ENCODE measurements at regions not wholly inside any gene's neighbourhood (a gene's known extent, or its start where the extent isn't known, plus 50 kb on each side); places are given as distances from the start of the nearest gene placed in this dataset.
"Not testable (repeated sequence)": the region's sequence is repeated elsewhere in the genome, so short reads cannot be mapped to it uniquely, and the experiment has no call there.

DNA sequence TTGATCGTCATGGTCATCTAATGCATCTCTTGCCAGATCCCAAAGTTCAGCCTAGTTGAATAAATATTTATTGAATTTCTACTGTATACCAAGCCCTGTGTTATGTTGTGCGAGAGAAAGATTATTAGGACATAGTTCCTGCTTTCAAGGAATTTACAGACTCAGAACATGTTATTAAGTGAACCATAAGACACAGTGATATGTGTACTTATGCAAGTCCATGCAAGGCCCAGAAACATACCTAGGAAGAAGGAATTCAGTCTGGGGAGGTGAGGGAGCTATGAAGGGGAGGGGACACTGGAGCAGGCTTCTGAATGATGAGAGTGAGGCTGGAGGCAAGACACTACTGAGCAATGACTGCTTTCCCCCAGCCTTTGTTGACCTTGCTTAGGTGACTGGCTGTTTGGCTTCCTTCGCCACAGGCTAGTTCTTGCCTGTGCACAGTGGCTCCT lies 81.4 kb downstream of the ACAA2 start:
- no peak for DNase-seq (ENCODE audit: low read depth)

DNA sequence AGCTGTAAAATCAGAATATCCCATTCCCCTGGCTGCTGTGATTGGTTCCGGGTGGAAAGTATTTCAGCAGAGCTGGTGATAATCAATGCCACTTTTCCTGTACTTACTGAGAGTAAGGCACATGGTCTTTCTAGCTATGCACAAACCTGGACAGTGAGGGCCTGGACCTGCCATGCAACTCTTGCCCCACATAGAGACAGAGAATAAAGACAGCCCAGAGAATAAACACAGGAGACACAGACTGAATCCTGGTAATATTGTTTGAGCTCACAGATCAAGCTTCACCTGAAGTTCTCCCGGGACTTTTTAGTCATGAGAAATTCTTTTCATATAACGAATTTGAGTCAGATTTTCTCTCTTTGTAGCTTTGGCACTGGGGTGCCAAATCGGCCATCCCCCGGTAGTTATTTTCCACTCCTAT lies 81.9 kb downstream of the ACAA2 start:
- DNase-seq (ENCODE audit: low read depth) = no peak

DNA sequence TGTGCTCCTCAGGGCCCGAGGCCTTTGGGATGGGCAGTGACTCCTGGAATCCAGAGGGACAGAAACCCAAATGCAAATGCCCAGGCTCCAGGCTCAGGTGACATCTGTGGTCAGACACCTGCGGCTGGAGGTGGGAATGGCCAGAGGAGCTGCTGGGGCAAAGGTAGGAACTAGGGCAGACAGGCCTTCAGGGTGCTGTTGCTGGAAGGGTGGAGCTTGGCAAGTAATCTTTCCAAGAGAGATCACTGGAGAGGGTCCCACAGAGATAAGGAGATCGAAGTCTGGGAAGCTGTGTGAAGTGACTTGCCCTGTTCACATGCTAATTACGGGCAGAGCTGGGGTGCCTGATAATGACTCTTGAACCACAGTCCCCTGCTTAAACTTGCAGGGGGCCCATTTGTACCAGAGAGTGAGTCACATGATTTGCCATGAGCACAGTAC lies 82.4 kb downstream of the ACAA2 start:
- DNase-seq (ENCODE audit: low read depth) = no peak

DNA sequence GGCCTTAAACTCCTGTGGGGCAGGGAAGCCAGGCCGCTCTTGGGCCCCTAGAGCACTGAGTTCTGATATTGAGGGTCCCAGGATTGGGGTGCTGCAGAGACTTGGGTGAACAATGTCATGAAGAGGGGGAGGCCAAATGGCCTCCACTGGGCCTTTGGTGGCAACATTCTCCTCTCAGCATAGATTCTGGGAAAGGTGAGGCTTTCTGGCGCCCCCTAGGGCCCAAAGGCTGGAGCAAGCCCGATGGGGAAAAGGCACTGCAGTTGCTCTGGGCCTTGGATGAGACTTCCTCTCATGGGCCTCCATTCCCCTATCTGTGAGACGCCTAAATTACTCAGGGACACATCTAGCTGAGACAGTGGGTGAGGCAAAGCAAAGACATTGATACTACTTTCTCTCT lies 84.8 kb downstream of the ACAA2 start:
- DNase-seq (ENCODE audit: low read depth) = peak; percentile 41

DNA sequence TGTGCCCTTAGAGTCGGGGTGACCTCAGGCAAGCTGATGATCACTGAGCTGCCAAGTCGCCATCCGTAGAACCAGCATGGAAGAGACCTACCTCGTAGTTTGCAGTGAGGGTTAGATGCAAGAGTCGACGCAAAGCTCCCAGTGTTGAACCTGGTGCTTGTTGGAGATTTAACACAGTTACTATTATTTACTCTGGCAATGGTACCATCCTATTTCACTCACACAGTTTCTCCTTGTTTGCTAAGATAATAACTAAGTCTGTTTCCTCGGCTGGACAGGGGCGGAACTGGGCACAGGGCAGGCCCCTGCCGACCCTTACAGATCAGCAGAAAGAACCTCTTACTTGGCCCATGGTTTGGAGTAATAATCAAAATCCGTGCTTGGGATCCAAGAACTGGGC lies 85.5 kb downstream of the ACAA2 start:
- DNase-seq (ENCODE audit: low read depth) = no peak

DNA sequence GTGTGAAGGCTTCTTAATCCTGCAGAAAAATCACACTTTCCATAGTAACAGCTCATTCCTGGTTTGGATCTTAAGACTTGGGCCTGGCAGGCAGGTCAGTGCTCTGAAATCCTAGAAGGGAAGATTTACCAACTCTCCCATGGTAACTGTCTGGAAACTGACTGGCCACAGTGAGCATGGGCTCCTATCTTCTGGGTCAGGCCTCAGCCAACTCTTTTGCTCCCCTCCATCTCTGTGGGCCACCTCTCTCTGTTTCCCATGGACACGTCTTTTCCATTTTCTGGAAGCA lies 86.7 kb downstream of the ACAA2 start:
- DNase-seq (ENCODE audit: low read depth) = peak; percentile 40

DNA sequence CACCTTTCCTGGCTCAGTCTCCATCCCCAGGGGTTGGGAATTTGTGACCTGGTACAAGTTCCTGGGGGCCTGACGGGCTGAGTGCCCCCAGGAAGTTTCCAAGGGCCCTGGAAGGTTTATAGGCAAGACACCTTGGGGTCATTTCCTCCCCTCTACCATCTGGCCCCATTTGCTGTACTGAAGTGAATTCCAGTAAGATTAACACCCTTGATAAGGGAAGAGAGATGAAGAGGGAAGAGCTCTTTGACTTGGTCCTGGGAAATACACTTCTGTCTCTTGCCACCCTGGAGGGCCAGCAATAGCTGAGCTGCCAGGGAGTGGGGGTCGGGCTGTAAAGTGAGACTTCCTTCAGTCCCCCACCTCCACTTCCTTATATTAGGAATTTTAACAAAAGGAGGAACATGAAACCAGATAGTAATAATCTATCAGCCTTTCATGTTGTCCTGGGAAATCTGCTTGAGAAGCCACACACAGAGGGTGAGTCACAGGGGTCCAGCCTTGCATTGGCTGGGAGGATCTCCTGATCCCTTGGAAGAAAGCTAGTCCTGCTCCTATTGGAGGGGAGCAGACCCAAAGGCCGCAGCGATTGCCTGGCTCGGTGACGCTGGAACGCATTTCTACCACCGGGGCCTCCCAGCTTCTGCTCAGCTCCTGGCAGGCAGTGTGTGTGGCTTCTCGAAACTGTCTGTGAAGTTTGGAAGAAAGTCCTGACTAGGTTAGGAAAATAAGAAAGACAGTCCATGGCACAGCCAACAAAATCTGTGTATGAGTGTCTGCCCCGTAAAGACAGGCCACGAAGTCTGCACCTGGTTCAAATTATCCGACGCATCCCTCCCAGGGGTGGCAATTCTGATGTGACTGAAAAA lies 87.3 kb downstream of the ACAA2 start:
- DNase-seq (ENCODE audit: low read depth) = peak; percentile 99

DNA sequence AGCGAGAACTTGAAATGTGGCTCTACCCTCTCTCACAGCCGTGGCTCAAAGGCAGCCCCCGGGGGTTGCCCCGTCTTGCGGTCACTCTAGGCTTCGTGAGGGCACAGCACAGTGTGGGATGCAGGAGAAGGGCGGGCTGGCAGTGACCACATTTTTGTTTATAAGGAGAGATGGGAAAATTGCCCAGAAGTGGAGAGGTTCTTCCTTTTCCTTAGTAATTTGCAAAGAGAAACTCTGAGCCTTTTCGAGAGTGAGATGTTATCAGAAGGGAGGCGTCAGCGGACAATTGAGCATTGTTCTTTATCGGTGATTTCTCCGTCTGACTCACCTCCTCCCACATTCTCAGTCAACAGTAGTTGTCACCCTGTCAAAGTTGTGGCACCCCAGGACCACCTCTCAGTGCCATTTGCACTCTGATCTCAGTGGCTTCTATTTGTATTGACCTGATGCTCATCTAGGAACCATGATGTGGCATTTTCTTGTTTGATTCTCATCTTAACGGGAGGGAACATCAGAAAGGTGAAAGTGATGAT lies 89.6 kb downstream of the ACAA2 start:
- peak; percentile 36 for DNase-seq (ENCODE audit: low read depth)

DNA sequence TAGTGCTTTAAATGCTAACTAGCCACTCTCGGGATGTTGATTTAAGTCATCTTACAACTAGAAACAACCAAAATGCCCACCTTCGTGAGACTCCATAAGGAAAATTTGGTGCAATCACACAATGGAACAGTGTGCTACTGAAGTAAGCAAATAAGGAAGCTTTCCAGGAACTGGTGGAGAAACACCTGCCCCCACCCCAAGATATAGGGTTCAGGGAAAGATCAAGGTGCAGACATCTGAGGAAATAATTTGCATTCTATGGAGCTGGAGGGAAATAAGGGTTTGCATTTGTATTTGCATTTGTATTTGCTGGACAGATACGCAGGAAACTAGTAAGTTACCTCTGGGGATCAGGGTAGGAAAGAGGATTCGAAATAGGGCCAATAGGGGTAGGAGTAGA lies 90.9 kb downstream of the ACAA2 start:
- no peak for DNase-seq (ENCODE audit: low read depth)

DNA sequence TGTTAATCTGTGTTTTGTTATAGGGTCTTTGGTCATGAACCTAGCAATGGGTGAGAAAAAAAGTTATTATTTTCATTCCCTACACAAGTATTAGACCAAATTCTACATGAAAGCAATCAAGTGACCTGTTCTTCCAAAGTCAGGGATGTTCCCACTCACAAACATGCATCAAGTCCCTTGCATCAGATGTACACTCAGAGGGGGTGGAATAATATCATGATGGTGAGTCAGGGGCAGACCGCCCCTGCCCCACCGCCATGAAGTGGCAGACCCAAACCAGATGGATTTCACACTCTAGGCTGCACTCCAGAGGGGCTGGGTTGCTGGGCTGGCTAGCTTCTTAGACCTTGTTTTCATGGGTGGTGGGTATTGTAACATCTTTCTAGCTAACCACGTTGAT lies 91.4 kb downstream of the ACAA2 start:
- peak; percentile 18 for DNase-seq (ENCODE audit: low read depth)

DNA sequence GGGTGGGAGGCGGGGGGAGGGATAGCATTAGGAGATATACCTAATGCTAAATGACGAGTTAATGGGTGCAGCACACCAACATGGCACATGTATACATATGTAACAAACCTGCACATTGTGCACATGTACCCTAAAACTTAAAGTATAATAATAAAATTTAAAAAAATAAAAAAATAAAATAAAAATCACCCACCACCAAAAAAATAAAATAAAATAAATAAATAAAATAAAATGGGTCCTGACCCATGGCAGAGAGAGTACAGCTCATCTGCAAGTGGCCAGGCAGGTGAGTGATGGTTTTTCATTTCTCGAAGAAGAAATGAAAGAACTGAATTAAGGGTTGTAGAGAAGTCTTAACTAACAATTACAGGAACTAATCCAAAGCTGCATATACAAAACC lies 92.4 kb downstream of the ACAA2 start:
- not testable (repeated sequence) for DNase-seq (ENCODE audit: low read depth)

DNA sequence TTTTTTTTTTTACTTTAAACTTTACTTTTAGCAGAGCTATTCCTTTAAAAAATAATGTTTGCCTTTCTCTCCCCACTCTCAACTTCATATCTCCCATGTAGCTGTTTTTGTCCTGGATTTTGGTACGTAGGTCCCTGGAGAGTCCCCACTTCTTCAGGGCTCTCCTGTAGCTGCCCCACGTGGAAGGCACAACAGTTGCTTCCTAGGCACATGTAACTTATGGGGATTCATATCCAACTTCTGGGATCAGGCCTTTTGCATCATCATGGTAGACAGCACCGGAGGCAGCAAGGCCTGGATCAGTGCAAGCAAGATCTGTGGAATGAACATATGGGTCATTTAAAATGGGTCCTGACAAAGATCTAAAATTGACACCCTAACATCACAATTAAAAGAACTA lies 95.7 kb downstream of the ACAA2 start:
- no peak for DNase-seq (ENCODE audit: low read depth)

DNA sequence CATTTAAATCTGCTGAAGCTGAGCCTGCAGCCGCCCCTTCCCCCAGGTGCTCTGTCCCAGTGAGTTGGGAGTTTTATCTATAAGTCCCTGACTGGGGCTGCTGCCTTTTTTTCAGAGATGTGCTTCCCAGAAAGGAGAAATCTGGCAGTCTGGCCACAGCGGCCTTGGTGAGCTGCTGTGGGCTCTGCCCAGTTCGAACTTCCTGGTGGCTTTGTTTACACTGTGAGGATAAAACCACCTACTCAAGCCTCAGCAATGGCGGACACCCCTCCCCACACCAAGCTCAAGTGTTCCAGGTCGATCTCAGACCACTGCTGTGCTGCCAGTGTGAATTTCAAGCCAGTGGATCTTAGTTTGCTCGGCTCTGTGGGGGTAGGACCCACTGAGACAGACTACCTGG lies 97.3 kb downstream of the ACAA2 start:
- DNase-seq (ENCODE audit: low read depth) = no peak

DNA sequence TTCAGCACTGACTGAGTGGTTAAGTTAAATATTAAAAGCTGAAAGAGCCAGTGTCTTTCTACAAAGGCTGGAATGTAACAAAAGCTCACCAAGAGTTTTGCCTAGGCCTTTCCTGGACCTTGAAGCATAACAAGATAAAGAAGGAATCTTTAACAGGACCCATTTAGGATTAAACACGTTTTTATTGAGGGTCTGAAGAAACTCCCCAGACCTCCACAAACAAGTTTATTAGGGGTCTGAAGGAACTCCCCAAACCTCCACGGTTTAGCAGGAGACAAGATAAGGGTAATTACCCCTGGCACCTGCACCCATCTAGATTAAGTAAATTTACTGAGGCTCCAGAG lies 104.0 kb downstream of the ACAA2 start:
- no peak for DNase-seq (ENCODE audit: low read depth)

DNA sequence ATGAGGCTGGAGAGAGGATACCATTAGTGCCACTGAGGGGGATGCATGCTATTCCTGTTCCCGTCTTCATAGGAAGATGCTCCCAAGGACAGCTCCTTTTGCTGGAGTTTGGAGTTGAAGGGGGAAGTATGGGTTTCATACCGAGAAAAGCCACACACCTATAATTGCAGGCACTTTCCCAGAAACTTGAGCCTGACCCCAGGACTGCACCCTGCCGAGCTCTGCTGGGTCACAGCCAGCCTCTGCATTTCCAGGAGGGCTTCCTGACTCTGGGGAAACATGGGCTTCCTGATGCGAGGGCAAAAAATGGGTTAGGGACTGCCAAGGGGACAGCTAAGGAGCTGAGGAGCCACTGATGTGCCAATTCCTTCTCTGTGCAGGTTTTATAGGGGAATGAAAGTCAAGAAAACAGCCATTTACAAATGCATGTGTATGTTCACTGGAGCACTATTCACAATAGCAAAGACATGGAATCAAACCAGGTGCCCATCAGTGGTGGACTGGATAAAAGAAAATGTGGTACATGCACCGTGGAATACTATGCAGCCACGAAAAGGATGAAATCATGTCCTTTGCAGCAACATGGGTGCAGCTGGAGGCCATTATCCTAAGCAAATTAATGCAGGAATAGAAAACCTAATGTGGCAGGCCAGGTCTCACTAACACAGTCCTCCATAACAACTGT lies 104.5 kb downstream of the ACAA2 start:
- DNase-seq (ENCODE audit: low read depth) = no peak

DNA sequence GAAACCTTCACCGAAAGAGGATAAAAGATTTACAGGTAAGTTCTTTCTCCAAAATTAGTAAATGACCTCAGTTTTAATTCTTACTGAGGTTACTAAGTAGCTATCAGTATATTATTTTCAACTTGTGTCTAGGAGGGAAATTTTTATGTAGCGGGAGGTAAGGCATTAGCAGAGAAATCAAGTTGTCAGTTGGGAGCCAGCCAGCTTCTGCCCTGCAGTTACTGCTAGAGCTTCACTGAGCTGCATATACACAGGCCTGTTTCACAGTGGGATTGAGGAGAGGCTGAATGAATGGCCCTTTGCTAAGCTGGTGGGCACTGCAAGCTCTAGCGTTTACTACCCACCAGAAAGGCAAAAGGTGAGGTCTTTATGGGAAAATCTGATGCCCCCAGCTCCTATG lies 105.7 kb downstream of the ACAA2 start:
- DNase-seq (ENCODE audit: low read depth) = no peak

DNA sequence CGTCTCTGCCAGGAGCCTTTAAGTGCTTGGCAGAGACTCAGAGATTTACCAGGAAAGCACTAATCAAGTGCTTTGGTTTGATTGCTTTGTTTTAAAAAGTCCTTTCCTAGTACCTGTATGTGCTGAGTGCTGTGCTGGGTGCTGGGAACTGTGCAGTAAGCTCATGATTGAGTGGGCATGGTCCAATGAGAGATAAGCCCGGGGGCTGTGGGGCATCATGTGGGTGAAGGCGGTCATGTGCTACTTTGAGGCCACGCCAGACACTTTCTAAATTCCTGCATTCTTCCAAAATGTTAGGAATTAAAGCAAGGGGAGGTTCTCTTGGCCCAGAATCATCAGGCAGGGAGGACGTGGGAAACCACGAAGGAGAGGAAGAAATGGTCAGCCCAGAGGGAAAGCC lies 109.0 kb downstream of the ACAA2 start:
- DNase-seq (ENCODE audit: low read depth) = peak; percentile 31

DNA sequence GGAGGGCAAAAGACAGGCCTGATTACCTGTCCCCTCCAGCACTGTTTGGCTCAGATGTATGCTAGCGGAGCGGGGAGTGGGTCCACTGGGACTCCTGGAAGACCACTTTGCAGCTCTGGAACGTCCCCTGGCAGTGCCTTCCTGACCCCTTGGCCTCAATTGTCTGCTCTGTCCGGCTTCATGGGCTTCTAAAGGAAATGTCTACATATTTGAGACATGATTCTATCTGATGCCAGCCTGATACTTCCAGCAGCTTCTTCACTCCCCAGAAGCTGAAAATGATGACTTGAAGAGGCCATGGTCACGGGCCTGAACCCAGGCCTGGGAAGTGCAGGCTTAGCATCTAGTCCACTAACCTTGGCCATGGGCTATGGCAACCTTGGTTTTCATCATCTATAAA lies 112.1 kb downstream of the ACAA2 start:
- DNase-seq (ENCODE audit: low read depth) = no peak

DNA sequence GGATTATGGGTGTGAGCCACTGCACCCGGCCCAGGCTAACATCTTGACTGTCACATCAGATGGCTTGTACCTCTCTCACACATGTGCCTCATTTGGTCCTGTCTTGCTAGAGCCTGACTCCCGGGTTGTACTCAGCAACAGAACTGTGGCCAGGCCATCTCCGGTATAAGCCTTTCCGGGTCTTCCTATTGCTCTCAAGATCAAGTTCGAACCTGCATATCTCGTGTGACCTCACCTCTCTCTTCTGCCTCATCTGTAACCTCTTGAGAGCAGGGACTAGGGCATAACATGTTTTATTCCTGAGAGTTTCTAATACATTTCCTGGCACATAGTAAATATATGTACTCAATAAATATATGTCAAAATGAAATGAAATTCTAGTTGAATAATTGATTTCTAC lies 114.0 kb downstream of the ACAA2 start:
- no peak for DNase-seq (ENCODE audit: low read depth)

DNA sequence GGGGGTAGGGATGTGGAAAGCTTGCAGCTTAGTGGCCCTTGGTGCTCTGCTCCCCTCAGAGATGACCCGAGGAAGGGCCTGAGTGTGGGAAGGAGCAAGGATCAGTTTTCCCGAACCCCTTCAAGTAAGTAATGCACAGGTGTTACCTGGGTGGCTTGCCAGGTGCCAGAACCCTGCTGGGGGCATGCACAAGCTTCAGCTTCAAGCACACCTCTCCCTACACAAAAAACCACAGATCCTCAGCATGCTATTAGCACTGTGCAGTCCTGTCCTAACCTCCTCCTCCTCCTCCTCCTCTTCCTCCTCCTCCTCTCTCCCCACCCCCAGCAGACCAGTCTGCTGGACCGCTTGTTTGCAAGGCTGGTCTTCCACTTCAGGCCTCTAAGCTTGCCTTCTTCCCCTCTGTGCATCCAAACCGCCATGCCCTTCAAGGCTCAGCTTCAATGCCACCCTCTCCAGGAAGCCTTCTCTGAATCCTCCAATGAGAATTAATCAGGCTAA lies 114.8 kb downstream of the ACAA2 start:
- DNase-seq (ENCODE audit: low read depth) = no peak

DNA sequence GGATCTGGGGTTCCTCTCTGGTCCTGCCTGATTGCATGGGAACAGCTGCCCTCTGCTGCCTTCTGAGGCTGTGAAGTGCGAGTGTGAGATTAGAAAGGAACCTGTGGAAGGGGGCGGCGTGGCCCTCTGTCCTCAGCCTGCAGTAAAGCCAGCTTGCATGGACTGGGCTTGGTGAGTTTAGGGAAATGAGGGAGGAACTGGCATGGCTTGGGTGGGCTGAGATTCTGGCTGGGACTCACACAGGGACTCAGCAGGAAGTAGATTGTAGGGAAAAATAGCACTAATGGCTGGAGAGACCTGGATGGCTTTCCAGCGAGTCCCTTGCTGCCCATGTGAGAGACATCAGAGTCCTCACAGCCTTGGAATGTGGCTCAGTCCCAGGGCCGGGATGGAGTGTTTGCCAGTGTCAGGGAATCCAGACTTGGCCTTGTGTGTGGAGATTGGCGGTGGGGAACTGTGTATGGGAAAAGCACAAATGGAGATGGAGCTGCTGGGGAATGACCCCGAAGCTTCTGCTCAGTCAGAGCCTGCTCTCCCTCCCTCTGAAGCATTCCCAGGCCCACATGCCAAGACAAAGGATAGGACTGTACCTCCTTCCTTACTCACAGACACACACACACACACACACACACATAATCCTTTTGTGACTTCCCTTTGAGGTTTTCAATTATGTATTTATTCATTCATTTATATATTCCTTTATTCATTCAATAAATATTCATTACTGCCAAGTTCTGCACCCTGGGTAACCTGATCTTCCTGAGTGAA lies 115.4 kb downstream of the ACAA2 start:
- no peak for DNase-seq (ENCODE audit: low read depth)

DNA sequence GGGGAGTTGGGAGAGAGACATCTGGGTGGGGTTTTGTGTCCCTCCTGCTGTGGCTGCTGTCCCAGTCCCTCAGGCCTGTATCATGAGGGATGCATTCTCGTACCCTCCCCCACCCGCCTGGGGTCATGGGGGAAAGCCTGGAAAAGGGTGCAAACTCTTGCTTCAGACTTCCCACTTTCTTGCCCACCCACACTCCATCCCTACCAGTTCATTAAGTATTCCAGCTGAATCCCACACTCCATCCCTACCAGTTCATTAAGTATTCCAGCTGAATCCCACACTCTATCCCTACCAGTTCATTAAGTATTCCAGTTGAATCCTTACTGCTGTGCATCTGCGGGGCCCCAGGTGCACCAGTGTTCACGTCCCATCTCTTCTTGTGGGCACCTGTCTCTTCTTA lies 116.3 kb downstream of the ACAA2 start:
- DNase-seq (ENCODE audit: low read depth) = no peak

DNA sequence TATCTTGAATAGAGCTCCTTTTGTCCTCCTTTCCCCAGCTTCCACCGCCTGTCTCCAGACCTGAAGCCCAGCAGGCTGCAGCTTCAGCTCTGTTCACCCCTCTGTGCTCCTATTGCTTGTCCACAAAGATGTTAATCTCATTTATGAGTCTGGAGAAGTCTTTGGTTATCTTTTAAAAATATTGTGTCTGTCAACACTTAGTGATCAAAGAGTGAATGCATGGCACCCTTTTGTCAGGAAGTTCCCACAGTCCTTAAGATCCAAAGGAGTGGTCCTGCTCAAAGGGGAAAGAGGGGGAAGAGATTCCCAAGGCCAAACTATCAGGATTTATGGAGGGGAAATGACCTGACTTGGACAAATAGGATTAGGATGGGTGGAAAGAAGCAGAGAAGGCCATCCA lies 118.9 kb downstream of the ACAA2 start:
- no peak for DNase-seq (ENCODE audit: low read depth)
